NT2/D1 (cell line): ENCODE measurements at regions not wholly inside any gene's neighbourhood (a gene's known extent, or its start where the extent isn't known, plus 50 kb on each side); places are given as distances from the start of the nearest gene placed in this dataset.

ENCODE experiments used
- DNase-seq: peaks from one replicate; pipeline ENCODE4 v3.0.0-alpha.2; 2011; ENCODE audit warnings: low read depth, low spot score
- H3K27me3 ChIP-seq: 2 replicates; pipeline ENCODE4 v1.6.0; 2011; ENCODE audit warnings: mild to moderate bottlenecking; ENCODE audit not compliant: insufficient read length, insufficient read depth
- H3K36me3 ChIP-seq: 2 replicates; pipeline ENCODE4 v1.6.1; 2011; ENCODE audit warnings: mild to moderate bottlenecking, low read length, mixed read lengths; ENCODE audit not compliant: insufficient read depth, insufficient read length
- H3K4me1 ChIP-seq: 2 replicates; pipeline ENCODE4 v1.5.1; 2011; ENCODE audit not compliant: insufficient read depth, insufficient read length
- H3K4me3 ChIP-seq: 2 replicates; pipeline ENCODE4 v1.5.1; 2011; ENCODE audit warnings: low read depth; ENCODE audit not compliant: insufficient read length
- H3K9ac ChIP-seq: 2 replicates; pipeline ENCODE4 v1.6.0; 2011; ENCODE audit warnings: low read depth; ENCODE audit not compliant: insufficient read length
- H3K9me3 ChIP-seq: 2 replicates; pipeline ENCODE4 v1.5.1; 2011; ENCODE audit warnings: mild to moderate bottlenecking, low read length; ENCODE audit not compliant: insufficient read depth
- SUZ12 ChIP-seq: IDR thresholded peaks from 2 replicates; pipeline ENCODE4 v1.6.1; 2011; ENCODE audit not compliant: insufficient read length, insufficient read depth; ENCODE audit errors: extremely low read depth
- YY1 ChIP-seq: IDR thresholded peaks from 2 replicates; pipeline ENCODE4 v1.6.1; 2011; ENCODE audit not compliant: insufficient read length, insufficient read depth
- ZNF274 ChIP-seq: IDR thresholded peaks from 2 replicates; pipeline ENCODE4 v1.6.1; 2011; ENCODE audit warnings: mild to moderate bottlenecking, low read depth, low read length

- no peak for DNase-seq
These were observed 108.2 kb downstream of the HFE start for GRCh38 chr6:26195376-26195923.

GRCh38 chr6:26195924-26196845, 109.0 kb downstream of the HFE start:
- Histone ChIP-seq H3K4me3 (peak overlapping the region; percentile 68), H3K9ac (peak overlapping the region; percentile 89), H3K27me3 (no peaks in the 10 kb centered on the region), H3K9me3 (no peaks in the 10 kb centered on the region), H3K4me1 (no peaks in the 10 kb centered on the region), H3K36me3 (peaks cover 13% of the 10 kb centered on the region)
- DNase-seq = no peak
- TF ChIP-seq ZNF274 = no peak
- TF ChIP-seq SUZ12 = no peak

More at GRCh38 chr6:26195376-26195923, 108.2 kb downstream of the HFE start:
- no peaks in the 10 kb centered on the region for H3K4me1 ChIP-seq
- H3K9ac ChIP-seq = peak overlapping the region; percentile 89
- no peaks in the 10 kb centered on the region for H3K9me3 ChIP-seq
- no peak for TF ChIP-seq SUZ12
- TF ChIP-seq YY1 = no peak
- TF ChIP-seq ZNF274 = no peak
- H3K36me3 ChIP-seq = peaks cover 13% of the 10 kb centered on the region
- H3K4me3 ChIP-seq = peak overlapping the region; percentile 68
- H3K27me3 ChIP-seq = no peaks in the 10 kb centered on the region

DNA sequence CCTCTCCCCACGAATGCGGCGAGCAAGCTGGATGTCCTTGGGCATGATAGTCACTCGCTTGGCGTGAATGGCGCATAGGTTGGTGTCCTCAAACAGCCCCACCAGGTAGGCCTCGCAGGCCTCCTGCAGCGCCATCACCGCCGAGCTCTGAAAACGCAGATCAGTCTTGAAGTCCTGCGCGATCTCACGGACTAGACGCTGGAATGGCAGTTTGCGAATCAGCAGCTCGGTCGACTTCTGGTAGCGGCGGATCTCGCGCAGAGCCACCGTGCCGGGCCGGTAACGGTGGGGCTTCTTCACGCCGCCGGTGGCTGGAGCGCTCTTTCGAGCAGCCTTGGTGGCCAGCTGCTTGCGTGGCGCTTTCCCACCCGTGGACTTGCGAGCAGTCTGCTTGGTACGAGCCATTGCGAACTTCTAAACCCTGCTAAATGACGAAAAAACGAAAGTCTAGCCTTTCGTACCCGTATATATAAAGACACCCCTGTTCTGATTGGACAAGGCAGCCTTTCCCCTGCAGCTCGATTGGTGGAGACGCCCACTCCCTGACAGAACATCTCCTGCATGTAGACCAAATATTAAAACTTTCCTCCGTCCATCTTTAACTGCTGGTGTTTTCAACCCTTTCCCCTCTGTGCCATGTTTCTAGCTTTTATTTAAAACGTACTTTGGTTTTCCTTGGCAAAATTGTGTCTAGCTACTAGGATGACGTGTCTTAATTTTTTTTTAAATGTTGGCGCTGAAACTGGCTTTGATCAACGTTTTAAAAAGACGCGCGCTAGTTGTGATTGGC, 109.8 kb downstream of the HFE start:
- TF ChIP-seq SUZ12 (no peak), YY1 (no peak), ZNF274 (no peak)
- H3K9ac ChIP-seq = peak overlapping the region; percentile 89
- H3K27me3 ChIP-seq = no peaks in the 10 kb centered on the region
- no peak for DNase-seq
- H3K9me3 ChIP-seq = no peaks in the 10 kb centered on the region
- H3K4me1 ChIP-seq = no peaks in the 10 kb centered on the region
- peaks cover 13% of the 10 kb centered on the region for H3K36me3 ChIP-seq
- peak overlapping the region; percentile 68 for H3K4me3 ChIP-seq

GRCh38 chr6:26197636-26197932, 110.4 kb downstream of the HFE start:
- no peaks in the 10 kb centered on the region for H3K4me1 ChIP-seq
- no peaks in the 10 kb centered on the region for H3K27me3 ChIP-seq
- H3K4me3 ChIP-seq = peak overlapping the region; percentile 68
- peak overlapping the region; percentile 89 for H3K9ac ChIP-seq
- no peaks in the 10 kb centered on the region for H3K9me3 ChIP-seq
- H3K36me3 ChIP-seq = peaks cover 13% of the 10 kb centered on the region
- no peak for TF ChIP-seq SUZ12
- no peak for TF ChIP-seq YY1
- no peak for TF ChIP-seq ZNF274
- DNase-seq = no peak

DNA sequence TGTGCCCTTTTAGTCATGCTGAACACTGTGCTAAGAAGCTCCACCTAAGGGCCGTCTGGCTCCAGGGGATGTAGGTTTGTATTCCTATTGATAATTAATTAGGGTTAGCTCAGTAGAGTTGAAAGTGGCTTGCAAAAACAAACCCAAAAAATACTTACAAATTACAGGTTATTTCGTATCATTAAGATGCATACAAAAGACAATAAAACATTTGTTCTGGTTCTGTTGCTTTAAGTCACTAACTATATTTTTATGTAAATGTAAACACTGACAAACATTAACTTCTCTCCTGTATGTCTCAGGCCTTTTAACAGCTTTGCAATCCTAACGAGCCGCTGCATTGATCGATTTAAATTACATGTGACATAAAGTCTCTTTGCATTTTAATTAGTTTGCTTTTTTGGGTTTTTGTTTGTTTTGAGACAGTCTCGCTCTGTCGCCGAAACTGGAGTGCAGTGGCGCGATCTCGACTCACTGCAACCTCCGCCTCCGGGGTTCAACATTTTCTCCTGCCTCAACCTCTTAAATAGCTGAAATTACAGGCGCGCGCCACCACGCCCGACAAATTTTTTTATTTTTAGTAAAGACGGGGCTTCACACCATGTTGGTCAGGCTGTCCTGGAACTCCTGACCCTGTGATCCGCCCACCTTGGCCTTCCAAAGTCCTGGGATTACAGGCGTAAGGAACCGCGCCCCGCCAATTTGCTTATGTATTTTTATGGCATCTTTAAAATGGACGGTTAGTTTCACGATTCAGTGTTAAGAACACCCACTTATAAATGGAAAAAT, 110.9 kb downstream of the HFE start:
- Histone ChIP-seq H3K27me3 (no peaks in the 10 kb centered on the region), H3K9me3 (no peaks in the 10 kb centered on the region), H3K4me3 (peak overlapping the region; percentile 68), H3K36me3 (peaks cover 13% of the 10 kb centered on the region), H3K4me1 (no peaks in the 10 kb centered on the region), H3K9ac (peak overlapping the region; percentile 89)
- no peak for DNase-seq
- no peak for TF ChIP-seq YY1
- TF ChIP-seq SUZ12 = no peak
- TF ChIP-seq ZNF274 = no peak

DNA sequence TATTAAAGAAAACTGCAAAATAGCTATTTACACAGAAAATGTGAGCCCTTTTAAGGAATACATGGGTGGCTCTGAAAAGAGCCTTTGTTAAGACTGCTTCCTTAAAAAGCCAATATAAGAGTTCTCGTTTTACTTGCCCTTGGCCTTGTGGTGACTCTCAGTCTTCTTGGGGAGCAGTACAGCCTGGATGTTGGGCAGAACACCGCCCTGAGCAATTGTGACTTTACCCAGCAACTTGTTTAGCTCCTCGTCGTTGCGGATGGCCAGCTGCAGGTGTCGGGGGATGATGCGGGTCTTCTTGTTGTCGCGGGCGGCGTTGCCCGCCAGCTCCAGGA, 111.5 kb downstream of the HFE start:
- Histone ChIP-seq H3K36me3 (peaks cover 13% of the 10 kb centered on the region), H3K4me3 (peak overlapping the region; percentile 68), H3K4me1 (no peaks in the 10 kb centered on the region), H3K27me3 (no peaks in the 10 kb centered on the region), H3K9me3 (no peaks in the 10 kb centered on the region), H3K9ac (peak overlapping the region; percentile 89)
- no peak for DNase-seq
- TF ChIP-seq ZNF274 (no peak), YY1 (no peak), SUZ12 (no peak)
